T-helper 1 cell (primary cell): ENCODE measurements at regions not wholly inside any gene's neighbourhood (a gene's known extent, or its start where the extent isn't known, plus 50 kb on each side); places are given as distances from the start of the nearest gene placed in this dataset.
A peak's percentile ranks its signal among the peaks of the same experiment; 100 is the strongest.
"Not testable (repeated sequence)": the region's sequence is repeated elsewhere in the genome, so short reads cannot be mapped to it uniquely, and the experiment has no call there.

ENCODE experiments used
- DNase-seq, 5 donors: peaks; one replicate each; pipeline ENCODE4 v3.0.0-alpha.2; 2012 to 2020

DNA sequence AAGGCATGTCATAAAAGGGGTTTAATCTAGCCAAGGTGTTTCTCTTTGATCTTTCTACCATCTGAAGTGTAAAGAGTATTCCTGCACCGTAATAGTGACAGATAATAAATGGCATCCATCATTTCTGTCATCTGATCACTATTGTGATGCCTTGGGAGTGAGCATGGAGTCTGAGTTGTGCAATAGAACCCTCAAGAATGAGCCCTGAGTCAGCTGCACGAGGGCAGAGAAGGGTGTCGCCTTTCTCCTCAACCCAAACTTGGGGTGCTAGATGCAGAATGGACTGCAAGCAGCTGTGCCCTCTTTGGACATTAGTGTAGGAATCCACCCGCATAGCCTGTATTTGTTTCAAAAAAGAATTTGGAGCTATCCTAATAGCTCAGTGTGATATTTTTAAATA is 115.2 kb downstream of the ZNF37A start:
- no peak for DNase-seq

DNA sequence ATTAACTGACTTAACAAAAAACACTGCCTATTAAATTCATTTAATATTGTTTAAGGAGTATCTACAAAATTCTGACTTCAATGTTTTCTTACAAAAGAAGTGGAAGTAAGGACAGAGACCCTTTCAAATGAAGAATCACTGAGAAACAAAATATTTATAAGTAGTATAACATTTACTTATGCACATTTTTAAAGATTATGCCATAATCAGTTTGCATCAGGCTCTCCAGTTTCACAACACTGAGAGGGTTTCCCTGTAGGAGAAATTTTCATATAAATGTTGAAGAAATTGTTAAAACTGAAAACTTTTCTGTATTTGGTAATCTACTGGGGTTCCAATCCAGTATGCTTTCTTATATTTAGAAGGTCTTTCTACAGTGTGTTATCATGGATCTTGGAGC is 115.6 kb downstream of the ZNF37A start:
- not testable (repeated sequence) for DNase-seq

DNA sequence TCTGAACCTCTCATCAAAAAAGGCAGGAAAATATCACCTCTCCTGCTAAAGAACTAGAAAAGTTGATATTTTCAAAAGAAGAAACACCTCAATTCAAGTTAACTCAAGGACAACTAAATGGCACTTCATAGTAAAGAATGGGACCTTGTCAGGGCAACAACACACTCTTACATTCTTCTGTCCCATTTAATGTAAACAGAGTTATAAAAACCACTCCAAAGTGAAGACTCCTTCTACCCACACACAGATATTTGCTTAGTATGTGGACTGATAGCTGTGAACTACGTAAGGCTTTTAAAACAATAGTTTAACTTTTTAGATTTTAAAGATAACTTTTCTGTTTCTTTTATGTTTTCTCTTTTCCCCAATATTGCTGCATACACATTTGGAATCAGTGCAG is 118.3 kb downstream of the ZNF37A start:
- no peak for DNase-seq

DNA sequence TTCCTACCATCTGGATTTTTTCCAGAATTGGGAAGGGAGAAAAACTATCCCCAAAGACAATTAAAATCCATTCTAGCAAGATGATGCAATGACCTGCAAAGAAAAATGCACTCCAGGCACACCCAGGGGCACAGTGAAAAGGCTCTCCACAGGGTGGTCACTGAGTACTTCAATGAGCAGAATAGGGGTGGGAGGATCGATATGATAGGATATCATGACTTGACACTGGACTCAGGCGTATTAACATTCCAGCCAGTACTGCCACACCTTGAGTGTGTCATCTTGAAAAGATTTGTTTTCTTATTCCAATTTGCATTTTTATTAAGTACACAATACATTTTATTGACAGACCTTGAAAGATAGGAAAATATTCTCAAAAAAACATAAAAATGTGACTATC is 132.2 kb downstream of the ZNF37A start:
- no peak for DNase-seq

DNA sequence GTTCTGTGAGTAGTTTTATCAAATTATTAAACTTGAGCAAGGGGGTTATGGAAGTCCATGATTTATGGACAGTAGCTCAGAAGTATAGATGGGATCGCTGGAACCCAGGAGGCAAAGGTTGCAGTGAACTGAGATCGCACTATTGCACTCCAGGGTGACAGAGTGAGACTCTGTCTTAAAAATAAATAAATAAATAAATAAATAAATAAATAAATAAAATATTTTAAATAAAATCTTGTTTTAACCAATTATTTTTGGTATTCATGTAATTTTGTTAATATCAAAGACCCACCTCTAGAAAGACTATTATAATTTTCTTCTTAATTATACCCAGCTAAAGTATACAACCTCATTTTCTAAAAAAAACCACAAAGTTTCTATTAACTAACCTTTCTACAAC is 134.3 kb downstream of the ZNF37A start:
- no peak for DNase-seq

DNA sequence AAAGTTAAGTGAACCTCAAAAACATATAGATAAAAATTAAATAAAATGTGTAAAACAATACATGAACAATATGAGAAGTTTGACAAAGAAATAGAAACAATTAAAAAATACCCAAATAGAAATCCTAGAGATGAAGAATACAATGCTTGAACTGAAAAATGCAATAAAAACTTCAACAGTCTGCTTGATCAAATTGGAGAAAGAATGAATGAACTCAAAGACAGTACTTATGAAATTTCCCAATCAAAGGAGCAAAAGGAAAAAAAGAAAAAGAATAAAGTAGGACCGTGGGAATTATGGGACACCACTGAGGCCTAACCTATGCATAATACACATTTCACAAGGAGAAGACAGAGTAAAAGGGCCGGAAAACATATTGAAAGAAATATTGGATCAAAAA is 144.3 kb downstream of the ZNF37A start:
- not testable (repeated sequence) for DNase-seq

DNA sequence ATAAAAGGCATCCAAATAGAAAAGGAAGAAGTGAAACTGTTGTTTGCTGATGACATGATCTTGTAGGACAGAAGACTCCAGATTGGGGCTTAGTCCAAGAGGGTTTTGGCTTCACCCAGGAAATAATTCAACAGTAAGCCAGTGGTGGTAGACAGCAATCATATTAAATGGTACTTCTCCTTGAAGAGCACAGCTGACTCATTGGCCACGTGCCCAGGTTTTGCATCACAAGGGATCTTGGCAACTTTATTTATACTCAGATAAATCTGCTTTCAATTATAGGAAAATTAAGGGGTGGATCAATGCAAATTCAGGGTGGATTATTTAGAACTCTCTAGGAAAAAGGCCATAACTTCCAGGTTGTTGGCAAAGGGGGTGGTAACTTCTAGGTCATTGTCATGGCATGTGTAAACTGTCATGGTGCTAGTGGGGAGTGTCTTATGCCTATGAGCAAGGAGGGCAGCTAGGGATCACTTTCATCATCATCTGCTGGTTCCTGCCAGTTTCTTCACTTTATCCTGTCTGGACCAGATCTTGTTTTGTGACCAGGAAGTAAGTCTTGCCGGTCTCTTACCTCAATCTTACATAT is 148.0 kb downstream of the ZNF37A start:
- DNase-seq, result not testable (repeated sequence)

DNA sequence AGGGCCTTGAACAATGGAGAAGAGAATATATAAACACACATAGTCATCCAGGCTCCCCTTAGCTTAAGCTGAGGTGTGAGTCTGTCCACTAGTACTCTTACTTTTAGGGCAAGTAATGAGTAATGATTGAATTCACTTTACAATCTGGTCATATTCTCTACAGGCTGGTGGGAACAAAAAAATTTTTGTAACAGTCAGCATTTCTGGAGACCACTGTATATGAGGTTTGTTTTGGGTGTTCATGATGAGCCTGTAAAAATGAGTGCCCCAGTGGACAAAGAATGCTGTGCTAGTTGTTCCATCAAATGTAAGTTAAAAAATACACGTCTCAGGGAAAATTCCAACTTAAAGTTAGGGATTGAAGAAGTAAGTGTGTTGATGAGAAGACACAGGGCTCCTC is 154.0 kb downstream of the ZNF37A start:
- DNase-seq, result not testable (repeated sequence)

DNA sequence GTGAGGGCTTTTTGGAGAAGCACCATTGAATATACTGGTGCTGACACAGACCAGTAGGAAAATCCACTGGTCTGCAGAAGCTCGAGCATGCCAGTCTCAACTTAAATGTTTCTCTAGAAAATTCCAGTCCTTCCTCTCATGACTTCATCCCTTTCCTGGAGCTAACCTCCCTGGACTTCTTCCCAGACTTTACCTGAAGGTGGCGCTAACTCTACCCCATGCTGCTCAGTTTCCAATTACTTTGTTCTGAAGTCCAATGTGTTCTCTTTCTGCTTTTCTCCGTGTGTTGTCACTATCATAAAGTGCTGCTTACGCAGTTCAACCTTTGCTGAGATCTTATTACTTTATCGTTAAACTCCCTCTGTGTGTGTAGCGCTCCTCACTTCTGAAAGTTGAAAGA is 158.4 kb downstream of the ZNF37A start:
- DNase-seq, result not testable (repeated sequence)

DNA sequence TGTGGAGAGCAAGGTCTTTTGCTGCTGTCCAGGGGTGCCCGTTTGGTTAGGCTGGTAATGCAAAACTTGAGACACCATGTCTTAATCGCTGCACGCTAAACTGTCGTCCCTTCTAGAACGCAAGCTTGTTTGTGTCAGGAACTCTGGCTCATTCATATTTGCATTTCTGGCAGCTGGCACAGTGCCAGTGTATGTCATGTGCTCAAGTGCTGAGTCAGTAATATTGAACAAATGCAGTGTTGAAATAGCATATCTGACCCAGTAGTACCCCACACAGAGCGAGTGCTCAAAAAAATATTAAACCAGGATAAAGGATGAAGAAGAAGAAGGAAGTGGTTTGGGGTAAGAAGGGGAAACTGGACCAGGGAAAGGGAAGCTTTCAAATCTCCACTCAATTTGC is 173.4 kb downstream of the ZNF37A start:
- not testable (repeated sequence) for DNase-seq

DNA sequence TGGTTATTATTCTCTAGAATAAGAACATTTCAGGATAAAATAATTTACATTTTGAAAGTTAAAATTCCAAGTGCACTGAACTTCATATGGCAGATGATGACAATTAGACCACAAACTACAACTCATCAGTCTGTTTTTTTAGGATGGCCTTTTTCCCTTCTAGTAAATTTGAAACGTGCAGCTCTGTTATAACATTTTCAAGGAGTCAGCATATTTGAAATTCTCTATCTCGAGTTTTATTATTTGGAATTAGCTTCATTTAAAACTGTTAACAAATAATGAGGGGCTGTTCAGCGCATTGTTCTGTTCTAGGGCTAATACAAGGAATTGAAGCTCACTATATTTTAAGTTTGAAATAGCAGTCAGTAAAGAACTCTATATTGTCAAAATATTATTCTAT is 176.9 kb downstream of the ZNF37A start:
- not testable (repeated sequence) for DNase-seq

DNA sequence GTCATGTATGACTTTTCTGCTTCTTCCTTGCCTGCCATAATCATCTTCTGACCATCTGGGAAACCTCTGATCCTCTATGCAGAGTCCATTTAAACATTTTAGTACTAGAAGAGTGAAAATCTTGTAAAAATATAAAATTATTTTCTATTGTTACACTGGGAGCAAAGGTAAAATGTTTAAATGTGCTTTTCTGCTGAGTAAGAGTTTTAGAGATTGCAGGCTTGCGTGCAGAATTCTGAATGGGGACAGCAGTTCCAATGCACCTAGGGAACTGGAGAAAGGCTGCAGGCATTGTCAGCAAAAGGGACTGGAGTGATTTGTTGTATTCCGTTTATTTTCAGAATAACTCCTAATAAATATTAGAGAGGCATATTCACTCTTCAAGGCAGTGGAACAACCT is 180.7 kb downstream of the ZNF37A start:
- not testable (repeated sequence) for DNase-seq

DNA sequence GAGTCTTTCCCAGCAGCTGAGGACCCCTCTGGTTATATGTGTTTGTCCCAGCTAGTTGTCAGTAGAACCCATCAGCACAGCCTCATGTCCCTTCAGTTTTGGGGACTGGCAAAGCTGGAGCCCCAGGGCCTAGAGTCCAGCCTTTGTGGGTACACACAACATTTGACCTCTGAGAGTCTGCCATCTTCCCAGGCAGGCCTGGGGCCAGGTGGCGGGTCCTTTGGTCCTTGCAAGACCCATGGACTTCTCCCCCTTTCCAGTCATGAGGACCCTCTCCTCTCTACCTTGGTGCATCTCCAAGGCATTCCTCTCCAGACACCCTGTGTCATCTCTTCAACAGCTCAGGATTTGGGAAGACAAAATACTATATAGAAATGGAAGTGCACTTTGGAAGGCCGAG is 198.4 kb downstream of the ZNF37A start:
- DNase-seq, result not testable (repeated sequence)

DNA sequence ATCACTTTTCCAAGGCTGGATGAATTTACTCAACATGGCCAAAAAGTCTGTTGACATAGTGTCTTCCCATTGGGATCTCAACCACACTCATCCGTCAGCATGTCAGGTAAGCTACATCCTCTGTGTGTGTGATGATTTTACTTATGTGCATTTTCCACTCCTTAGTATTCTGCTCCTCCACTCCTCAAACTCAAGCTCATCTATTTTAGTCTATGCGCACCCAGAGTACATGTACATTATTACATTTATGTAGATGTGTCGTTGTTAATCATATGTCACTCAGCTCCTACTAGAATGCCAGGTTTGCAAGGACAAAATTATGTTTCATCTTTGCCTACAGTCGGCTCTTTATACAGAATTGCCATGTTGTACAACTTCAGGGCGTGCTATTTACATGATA is 216.0 kb downstream of the ZNF37A start:
- not testable (repeated sequence) for DNase-seq

DNA sequence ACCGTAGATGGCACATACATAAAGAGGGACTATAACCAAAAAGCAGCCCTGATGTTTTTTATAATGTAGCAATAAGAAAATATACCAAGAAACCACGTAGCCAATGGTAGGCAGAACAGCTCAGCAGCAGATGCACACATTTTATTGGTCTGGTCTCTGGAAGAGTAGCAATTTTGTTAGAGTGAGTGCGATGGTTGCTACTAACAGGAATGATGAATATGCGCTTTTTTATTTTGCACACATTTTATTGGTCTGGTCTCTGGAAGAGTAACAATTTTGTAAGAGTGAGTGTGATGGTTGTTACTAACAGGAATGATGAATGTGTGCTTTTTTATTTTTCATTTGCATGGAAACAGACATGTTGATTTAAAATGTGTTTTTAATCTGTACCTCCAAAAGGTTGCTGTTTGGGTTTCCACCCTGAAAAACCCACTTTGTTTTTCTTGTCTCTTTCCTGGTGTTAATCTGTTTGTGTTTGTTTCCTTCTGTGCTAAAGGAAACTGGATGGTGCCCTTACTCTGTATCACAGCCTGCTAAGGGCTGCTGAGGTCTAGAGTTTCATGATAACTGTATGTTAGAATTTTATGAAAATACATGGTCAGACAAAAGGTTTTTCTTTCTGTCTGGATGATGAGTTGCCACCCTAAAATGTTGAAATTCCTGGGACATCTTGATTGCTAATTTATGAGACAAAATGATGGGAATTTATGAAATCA is 221.1 kb downstream of the ZNF37A start:
- DNase-seq, result not testable (repeated sequence)

DNA sequence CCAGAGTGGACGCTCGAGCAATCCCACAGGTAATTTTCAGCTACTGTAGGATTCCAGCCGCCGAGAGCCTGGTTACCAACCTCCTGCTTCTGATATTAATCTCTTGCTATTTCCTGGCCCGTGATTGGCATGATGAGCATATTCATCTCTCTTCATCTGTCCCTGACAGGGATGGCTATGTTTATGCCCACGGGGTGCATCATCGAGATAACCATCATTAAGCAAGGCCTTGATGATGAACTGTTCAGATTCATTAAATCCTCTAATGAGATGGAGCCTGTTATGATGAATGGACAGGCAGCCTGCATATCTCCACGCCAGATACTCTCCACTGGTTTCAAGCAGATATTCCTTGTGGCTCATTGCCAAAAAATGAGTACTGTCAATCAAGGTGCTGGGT is 227.3 kb downstream of the ZNF37A start:
- not testable (repeated sequence) for DNase-seq

DNA sequence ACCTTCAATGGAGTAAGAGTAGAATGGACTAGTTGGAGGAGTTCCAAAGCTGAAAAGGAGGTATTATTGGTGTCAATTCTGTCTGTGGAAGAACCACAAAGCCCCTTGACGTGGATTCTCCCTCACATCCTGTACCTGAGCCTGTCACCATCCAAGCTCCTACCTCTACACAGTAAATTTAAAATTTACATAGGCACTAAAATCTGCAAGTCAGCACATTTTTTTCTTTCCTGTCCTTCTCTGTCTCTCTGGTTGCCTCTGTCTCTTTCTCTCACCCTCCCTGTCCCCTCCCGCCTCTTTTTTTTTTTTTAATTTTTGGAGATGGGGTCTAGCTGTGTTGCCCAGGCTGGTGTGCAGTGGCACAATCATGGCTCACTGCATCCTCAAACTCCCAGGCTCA is 236.2 kb downstream of the ZNF37A start:
- not testable (repeated sequence) for DNase-seq

DNA sequence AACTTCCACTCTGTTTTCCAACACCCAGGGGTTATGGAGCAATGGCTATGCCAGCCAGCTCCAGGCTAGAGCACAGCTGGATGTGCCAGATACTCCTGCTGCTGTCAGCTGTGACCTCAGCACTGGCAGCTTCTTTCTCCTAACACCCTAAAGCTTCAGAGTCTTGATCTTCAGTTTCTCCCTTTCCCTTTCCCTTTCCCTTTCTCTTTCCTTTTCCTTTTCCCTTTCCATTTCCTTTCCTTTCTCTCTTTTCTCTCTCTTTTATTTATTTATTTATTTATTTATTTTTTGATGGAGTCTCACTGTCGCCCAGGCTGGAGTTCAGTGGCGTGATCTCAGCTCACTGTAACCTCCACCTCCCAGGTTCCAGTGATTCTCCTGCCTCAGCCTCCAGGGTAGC is 237.0 kb downstream of the ZNF37A start:
- DNase-seq, result not testable (repeated sequence)

DNA sequence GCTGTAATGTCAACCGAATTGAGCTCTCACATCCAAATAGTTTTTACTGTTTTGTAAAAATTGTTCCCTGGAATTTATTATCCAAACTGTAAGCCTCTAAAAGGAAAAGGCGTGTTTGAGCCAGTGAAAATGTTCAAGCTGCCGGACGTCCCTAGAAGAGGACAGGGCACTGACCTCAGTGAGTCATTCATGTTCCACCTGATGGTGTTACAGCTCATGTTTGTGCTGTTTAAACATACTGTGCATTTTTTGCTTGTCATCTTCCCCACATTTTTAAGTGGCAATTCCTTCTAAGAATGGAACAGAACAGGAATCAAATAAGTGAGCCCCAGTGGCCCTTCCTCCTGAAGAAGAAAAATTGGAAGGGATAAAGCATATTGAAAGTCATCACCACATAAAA is 239.6 kb downstream of the ZNF37A start:
- DNase-seq, result not testable (repeated sequence)

DNA sequence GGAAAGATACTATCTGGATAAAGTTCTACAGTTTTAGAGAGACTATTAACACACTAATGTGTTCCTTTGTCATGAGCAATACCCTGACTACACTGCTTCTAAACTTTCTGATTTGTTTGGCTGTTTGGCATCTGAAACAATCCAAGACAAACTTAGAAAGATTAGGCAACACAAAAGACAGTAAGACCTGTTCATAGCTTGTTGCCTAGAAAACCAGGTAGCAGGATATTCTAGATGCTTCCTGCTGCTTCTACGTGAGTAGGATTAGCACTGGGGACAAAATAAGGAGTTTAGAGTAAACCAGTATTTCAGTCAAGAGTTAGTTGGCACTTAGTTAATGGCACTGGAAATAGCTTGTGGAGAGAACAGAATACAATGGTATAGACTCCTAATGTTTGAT is 256.5 kb downstream of the ZNF37A start:
- not testable (repeated sequence) for DNase-seq

DNA sequence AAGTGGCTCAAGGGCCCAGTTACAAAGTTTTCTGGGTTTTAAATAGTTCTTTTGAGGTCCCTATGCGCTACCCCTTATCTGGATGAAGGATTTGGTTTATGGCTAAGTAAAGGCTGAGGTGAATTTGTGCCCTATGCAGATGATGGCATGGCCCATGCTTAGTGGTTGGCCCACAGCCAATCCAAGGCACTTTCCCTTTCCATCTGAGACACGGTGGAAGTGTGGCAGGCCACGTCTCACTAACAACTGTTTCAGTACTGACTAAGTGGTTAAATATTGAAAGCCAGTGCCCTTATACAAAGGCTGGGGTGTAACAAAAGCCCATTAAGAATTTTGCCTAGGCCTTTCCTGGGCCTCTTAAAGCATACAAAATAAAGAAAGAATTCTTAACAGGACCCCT is 260.3 kb downstream of the ZNF37A start:
- DNase-seq, result not testable (repeated sequence)

DNA sequence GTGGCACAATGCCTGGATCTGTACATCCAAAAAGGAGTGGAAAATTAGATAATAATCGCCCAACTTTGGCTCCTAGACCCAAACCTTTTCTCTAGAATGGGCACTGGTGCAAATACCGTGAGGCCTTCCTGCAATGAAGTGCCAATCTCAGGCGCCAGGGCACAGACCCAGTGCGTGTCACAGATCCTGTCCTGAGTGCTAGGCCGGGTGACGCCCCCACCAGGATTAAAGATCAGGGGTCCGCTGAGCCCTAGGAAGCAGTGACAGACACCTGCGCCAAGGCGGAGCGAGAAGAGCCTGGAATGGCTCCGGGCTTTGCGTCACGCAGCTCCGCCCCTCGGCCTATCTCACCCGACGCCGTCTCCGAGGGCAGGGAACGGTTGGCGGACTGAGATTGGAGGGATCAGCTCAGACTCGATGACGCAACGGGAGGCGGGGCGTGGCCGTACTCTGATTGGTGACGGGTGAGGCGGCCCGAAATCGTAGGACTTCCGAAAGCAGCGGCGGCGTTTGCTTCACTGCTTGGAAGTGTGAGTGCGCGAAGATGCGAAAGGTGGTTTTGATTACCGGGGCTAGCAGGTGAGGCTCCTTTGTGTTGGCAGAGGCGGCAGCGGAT is 261.9 kb downstream of the ZNF37A start:
- DNase-seq, result peak; percentile 67 to 83 (median 75)

DNA sequence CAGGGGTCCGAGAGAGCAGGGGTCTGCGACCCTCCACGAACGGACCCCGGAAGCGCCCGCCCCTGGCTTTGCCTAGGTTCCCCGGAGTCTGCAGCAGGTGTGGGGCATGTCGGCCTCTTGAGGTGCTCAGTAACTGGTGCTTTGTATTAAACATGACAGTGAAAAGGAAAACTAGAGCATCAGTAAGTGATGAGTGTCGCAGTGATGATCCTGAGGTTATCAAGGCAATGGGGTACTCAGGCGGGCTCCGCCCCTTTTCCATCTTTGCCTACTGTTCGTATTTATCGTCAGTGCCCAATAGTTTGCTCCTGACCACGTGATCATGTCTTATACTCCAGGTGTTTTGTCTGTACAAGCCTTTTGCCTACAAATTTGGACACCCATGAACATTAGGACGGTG is 262.4 kb downstream of the ZNF37A start:
- peak in 1 of 5 donors; percentile 8 for DNase-seq

DNA sequence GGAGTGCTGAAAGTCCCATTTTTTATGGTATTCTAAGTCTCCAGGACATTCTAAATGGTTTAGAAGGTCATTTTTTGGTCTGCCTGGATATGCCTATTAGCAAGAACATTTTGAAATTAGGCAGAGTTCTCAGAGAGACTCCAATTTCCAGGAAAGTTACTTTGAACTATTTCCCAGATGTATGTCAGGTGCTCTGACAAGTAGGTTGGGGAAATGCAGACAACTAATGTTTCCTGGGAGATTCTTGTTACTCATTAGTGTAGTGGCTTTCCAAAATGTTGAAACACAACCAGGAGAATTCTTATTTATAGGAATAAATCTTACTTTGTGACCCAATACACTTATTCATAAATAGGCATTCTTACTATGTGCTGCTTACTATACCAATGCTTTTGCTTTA is 268.4 kb downstream of the ZNF37A start:
- not testable (repeated sequence) for DNase-seq
